Breast epithelium (tissue), 4 donors: ENCODE measurements at regions not wholly inside any gene's neighbourhood (a gene's known extent, or its start where the extent isn't known, plus 50 kb on each side); places are given as distances from the start of the nearest gene placed in this dataset.
A peak's percentile ranks its signal among the peaks of the same experiment; 100 is the strongest.

ENCODE experiments used
- DNase-seq, 2 donors: peaks; one replicate each; pipeline ENCODE4 v3.0.0-alpha.2; 2019; ENCODE audit warnings: low spot score in 2 of 2
- H3K27ac ChIP-seq, 2 donors: fragments of 200-600 bp; sonication (generic) in 1 of 2; one replicate each; pipeline ENCODE4 v1.5.1; 2016 to 2019; ENCODE audit warnings: mild to moderate bottlenecking in 1 of 2
- H3K27me3 ChIP-seq, 2 donors: fragments of 200-600 bp; sonication (generic) in 1 of 2; one replicate each; pipeline versions ENCODE4 v1.5.1 to v1.6.0; 2017 to 2019; ENCODE audit warnings: control low read depth in 1 of 2, mild to moderate bottlenecking in 1 of 2
- H3K36me3 ChIP-seq: fragments of 200-600 bp; one replicate; pipeline ENCODE4 v1.5.1; 2019
- H3K4me1 ChIP-seq, 2 donors: fragments of 200-600 bp; sonication (generic); one replicate each; pipeline ENCODE4 v1.5.1; 2016 to 2019; ENCODE audit warnings: control low read depth in 1 of 2
- H3K4me3 ChIP-seq, 3 donors: fragments of 200-600 bp; sonication (generic); 1 replicate in 2 of 3; 2 replicates in 1 of 3; pipeline ENCODE4 v1.5.1; 2016 to 2019; ENCODE audit warnings: mild to moderate bottlenecking in 3 of 3, moderate library complexity in 2 of 3
- H3K9me3 ChIP-seq, 2 donors: fragments of 200-600 bp; sonication (generic) in 1 of 2; one replicate each; pipeline ENCODE4 v1.5.1; 2016 to 2019; ENCODE audit warnings: control low read depth in 1 of 2
- CTCF ChIP-seq, 3 donors: fragments of 450-650 bp; IDR thresholded peaks; one replicate each; pipeline ENCODE4 v1.5.1; 2016 to 2017; ENCODE audit warnings: antibody characterized with exemption in 3 of 3, mild to moderate bottlenecking in 3 of 3, moderate library complexity in 3 of 3
- POLR2A ChIP-seq: fragments of 450-650 bp; IDR thresholded peaks from one replicate; pipeline ENCODE4 v1.6.1; 2016; ENCODE audit warnings: antibody characterized with exemption, mild to moderate bottlenecking, moderate library complexity
- POLR2AphosphoS5 ChIP-seq, 3 donors: sonication (generic); formaldehyde crosslinking; IDR thresholded peaks; one replicate each; pipeline ENCODE4 v1.6.1; 2017; ENCODE audit warnings: antibody characterized with exemption in 3 of 3
- intact Hi-C: fragments of 100-400 bp; cut with DNase I; formaldehyde crosslinking; loops from one replicate; pipeline ENCODE4 v1.15.1; 2023; ENCODE audit warnings: low total_unique reads

- intact Hi-C loops: no loop called here
- peak in 1 of 2 donors; percentile 60 for DNase-seq
- Histone ChIP-seq H3K27me3 (no peaks in the 10 kb centered on the region), H3K4me1 (no peaks in the 10 kb centered on the region), H3K4me3 (no peak overlapping the region), H3K27ac (peak overlapping the region; percentile 10 to 54), H3K9me3 (no peaks in the 10 kb centered on the region), H3K36me3 (no peaks in the 10 kb centered on the region)
- TF ChIP-seq POLR2A: no peak
- peak in 1 of 3 donors; percentile 29 for TF ChIP-seq POLR2AphosphoS5 (IDR thresholded peaks at IDR 0.05)
These were observed 330.1 kb downstream of the HDGFL1 start for GRCh38 chr6:22899426-22899825.

DNA sequence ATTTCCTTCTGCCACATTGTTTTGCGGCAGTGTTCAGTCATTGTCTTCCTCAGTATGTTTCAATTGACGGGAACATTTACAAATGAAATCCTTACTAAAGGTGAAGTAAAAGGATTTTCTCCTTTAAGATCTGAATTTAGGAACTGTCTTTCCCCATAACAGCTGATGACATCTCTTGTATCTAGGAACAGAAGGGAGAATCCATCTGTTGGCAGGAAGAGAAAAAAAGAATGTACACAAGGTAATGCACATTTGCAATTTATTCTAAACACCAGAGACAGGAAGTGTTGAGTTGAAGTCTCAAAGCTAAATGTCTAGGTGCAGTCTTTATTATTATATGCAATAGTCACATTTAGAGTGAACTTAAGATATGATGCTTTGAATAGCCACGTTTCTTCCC lies 334.5 kb downstream of the HDGFL1 start:
- H3K4me1 ChIP-seq: no peaks in the 10 kb centered on the region
- no peak overlapping the region for H3K27ac ChIP-seq
- DNase-seq: no peak
- no peaks in the 10 kb centered on the region for H3K36me3 ChIP-seq
- no peak overlapping the region for H3K4me3 ChIP-seq
- H3K27me3 ChIP-seq: no peaks in the 10 kb centered on the region
- intact Hi-C loops: no loop called here
- no peaks in the 10 kb centered on the region for H3K9me3 ChIP-seq
- TF ChIP-seq CTCF (IDR thresholded peaks at IDR 0.05) (no peak), POLR2AphosphoS5 (IDR thresholded peaks at IDR 0.05) (no peak), POLR2A (no peak)

GRCh38 chr6:22904431-22904830 lies 335.1 kb downstream of the HDGFL1 start:
- intact Hi-C loops: no loop called here
- peak overlapping the region in 1 of 2 donors; percentile 45 for H3K27ac ChIP-seq
- TF ChIP-seq POLR2AphosphoS5 (IDR thresholded peaks at IDR 0.05) (no peak), POLR2A (no peak), CTCF (IDR thresholded peaks at IDR 0.05) (no peak)

DNA sequence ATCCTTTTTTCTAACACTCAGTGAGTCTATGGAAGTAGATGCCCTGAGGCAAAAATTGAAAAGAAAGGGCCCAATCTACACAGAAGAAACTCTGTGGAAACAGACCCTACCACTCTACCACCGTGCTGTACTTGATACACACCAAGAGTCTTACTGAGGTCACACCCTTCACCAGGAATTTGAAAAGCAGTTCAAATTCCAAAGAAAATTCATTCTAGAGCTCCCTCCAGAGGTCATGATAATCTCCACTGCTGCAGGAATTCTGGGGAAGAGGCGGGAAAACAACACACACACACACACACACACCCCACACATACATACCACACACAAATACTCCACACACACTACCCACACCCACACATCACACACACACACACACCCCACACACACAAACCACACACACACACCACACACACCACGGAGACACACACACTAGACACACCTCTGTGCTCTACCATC lies 336.8 kb downstream of the HDGFL1 start:
- no peak for DNase-seq
- TF ChIP-seq POLR2A (no peak), CTCF (IDR thresholded peaks at IDR 0.05) (peak in 2 of 3 donors; percentile 12 to 25)
- Histone ChIP-seq H3K9me3 (no peaks in the 10 kb centered on the region), H3K27me3 (no peaks in the 10 kb centered on the region), H3K27ac (no peak overlapping the region), H3K36me3 (no peaks in the 10 kb centered on the region), H3K4me1 (no peaks in the 10 kb centered on the region), H3K4me3 (no peak overlapping the region)
- intact Hi-C loops: no loop called here

More at GRCh38 chr6:22904431-22904830, 335.1 kb downstream of the HDGFL1 start:
- peak in 1 of 2 donors; percentile 31 for DNase-seq
- H3K36me3 ChIP-seq: no peaks in the 10 kb centered on the region
- no peaks in the 10 kb centered on the region for H3K9me3 ChIP-seq
- H3K4me1 ChIP-seq: no peaks in the 10 kb centered on the region
- H3K27me3 ChIP-seq: no peaks in the 10 kb centered on the region
- no peak overlapping the region for H3K4me3 ChIP-seq

DNA sequence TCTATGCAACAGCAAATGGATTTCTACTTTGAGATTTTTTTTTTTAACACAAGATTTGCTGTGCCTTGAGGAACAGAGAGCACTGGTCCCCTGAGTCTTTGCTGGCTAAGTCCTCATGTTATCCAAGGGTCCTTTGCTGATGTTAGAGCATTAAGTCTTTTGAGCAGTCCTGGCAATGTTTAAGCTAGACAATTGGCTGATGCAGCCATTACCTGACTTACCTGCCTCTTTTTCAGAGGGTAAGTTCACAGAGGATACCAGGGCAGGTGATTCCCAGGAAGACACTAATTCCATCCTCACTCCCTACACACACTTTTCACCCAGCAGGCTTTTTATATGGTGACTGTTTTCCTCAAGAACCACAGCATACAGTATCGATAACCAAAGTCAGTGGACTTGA lies 337.7 kb downstream of the HDGFL1 start:
- H3K36me3 ChIP-seq: no peaks in the 10 kb centered on the region
- DNase-seq: no peak
- H3K4me3 ChIP-seq: no peak overlapping the region
- H3K9me3 ChIP-seq: no peaks in the 10 kb centered on the region
- intact Hi-C loops: no loop called here
- H3K27ac ChIP-seq: no peak overlapping the region
- H3K27me3 ChIP-seq: no peaks in the 10 kb centered on the region
- no peak for TF ChIP-seq CTCF (IDR thresholded peaks at IDR 0.05)
- no peaks in the 10 kb centered on the region for H3K4me1 ChIP-seq

- no peaks in the 10 kb centered on the region for H3K9me3 ChIP-seq
- TF ChIP-seq POLR2AphosphoS5 (IDR thresholded peaks at IDR 0.05): no peak
- TF ChIP-seq POLR2A: no peak
- no peak for TF ChIP-seq CTCF (IDR thresholded peaks at IDR 0.05)
- no peaks in the 10 kb centered on the region for H3K4me1 ChIP-seq
- no peak overlapping the region for H3K27ac ChIP-seq
- DNase-seq: no peak
- no peaks in the 10 kb centered on the region for H3K36me3 ChIP-seq
- no peaks in the 10 kb centered on the region for H3K27me3 ChIP-seq
- no peak overlapping the region for H3K4me3 ChIP-seq
- intact Hi-C loops: no loop called here
These were observed 341.0 kb downstream of the HDGFL1 start for GRCh38 chr6:22910370-22910769.
